GM21737 (cell line): ENCODE measurements at regions not wholly inside any gene's neighbourhood (a gene's known extent, or its start where the extent isn't known, plus 50 kb on each side); places are given as distances from the start of the nearest gene placed in this dataset.

ENCODE experiments used
- ATAC-seq: cut with Tn5 transposase; IDR thresholded peaks from one replicate; pipeline ENCODE4 v1.9.1; 2021; ENCODE audit warnings: mild to moderate bottlenecking, moderate library complexity; ENCODE audit not compliant: unreplicated experiment

DNA sequence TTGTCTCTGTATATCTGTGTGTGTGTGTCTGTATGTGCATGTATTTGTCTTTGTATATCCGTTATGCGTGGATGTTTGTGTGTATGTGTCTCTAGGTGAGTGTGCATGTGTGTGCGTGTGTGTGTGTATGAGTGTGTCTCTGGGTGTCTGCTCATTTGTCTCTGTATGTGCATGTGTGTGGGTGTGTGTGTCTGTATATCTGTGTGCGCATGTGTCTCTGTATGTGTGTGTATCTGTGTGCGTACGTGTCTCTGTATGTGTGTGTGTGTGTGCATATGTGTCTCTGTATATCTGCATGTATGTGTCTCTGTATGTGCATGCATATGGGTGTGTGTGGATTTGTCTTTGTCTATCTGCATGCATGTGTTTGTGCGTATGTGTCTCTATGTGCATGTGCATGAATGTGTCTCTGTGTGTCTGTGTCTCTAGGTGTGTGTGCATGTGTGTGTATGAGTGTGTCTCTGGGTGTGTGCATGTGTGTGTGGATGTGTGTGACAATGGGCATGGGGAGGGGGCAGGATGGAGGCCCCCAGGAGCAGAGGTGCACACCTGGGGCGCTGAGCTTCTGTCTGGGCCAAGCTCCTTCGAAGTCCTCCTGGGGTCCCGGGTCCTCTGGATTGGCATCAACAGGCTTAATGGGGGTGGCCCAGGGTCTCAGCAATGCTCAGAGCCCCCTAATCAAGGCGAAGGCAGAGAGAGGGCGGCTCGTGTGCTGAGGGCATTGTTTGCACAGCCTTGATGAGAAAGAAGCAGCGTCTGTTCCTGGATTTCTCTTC is 373.4 kb upstream of the IRX4 start:
- no peak for ATAC-seq

DNA sequence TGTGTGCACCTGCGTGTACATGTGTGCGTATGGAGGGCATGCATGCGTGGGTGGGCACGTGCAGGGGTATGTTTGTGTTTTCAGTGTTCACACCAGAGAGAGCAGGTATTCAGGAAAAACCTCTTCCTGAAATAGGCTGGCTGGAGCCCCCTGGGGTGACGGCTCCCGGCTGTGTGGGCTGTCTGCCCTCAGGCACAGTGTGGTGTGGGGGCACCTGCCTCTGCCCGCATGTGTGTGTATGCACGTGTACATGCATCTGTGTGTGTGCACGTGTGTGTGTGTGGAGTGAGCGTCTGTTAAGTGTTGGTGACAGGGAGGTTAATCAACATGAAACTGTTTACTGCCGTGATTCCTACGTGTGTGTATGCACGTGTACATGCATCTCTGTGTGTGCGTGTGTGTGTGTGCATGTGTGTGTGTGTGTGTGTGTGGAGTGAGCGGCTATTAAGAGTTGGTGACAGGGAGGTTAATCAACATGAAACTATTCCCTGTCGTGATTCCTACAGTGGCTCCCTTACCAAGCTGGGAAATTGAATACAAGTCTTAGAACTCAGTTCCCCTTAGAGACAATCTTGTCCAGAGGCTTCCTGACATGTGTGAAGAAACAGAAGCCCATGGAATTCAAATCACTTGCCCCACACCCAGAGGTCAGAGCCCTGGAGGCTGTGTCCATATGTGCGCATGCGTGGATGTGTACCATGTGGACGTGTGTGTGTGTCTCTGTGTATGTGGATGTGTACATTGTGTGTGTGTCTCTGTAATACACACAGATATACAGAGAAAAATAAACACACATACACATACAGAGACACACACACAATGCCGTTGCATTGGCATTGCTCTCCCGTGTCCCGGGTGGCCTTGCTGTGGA is 372.4 kb upstream of the IRX4 start:
- no peak for ATAC-seq

DNA sequence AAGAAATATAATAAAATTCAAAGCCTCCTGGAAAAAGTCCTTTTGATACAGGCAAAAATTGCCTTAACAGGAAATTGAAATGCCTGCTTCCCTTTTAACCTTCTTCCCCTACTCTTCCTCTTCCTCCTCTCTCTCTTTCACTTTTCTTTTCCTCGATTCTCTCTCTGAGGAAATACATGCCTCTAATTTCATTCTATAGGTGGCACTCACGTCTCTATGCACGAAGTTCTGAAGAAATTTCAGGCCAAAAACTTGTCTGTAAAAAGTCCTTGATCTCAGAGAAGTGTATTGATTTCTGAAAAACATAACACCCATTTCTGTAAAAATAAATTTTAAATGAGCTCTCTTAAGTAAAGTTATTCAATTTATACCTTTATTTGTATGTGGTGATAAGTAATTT is 371.7 kb upstream of the IRX4 start:
- no peak for ATAC-seq

DNA sequence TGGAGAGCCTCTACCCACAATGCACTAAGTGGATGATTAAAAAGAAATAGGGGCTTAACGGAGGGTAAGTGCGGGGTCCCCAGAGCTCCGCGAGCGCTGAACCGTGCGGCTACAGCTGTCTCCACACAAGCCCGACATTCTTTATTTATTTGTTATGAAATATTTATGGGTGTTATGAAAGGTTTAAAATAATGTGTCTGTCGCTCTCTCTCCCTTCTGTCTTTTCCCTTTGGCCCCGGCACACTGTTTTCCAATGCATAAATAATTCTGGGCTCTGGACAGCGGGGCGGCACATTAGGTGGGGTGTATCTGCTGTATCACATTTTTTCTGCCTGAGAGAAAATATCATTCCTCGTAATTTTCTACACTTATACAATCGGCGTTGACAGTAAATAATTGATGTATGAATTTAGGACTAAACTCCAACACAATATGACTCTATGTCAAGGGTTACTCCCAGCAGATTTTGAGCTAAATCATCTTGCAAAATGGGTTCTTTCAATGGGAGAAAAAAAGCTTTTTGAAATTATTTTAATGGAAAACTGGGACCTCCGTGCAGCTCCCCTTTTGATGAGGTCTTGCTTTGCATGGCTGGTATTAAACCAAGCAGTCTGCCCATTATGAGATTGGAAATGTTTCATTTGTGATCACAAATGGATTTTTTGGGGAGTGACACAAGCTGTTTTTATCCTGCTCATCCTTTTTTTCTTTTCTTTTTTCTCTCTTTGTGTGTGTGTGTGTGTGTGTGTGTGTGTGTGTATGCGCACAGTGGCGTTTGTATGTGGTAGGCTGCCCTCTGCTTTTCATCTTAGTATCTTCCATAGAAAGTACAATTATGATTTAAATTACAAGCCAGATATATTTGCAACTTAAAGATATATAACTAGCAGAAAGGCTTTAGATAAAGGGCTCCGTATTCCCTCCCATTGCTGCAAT is 370.6 kb upstream of the IRX4 start:
- no peak for ATAC-seq

DNA sequence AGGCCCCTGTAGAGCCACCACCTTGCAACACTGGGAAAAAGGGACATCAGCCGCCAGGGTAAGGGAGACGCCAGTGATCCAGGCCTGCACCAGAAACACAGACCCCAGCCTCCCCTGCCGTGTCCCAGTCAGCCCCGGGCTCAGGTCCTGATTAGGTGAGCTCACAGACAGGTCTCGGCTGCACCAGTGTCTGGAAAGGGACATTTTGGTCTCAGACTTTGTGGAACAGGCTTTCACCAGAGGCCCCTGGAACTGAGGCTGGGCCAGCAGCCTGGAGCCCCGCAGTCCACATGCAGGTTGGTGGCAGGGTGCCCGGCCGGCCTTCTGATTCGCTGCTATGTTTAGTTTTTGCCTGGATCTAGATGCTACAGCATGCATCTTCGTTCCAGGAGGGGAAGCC is 369.0 kb upstream of the IRX4 start:
- ATAC-seq = no peak

DNA sequence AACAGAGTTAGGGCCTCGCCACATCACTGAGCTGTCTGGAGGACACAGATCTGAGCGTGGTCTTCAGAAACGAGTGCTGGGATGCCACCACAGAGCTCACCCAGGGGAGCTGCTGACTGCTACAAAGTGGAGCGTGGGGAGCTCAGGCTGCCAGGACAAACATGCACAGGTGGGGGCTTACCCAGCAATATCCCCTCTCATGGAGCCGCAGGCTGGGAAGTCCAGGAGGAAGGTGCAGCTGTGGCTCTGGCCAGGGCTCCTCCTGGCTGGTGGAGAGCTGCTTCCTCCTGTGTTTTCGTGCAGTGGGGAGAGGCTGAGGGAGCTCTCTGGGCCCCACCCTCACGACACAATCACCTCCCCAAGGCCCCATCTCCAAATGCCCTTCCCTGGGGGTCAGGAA is 368.6 kb upstream of the IRX4 start:
- no peak for ATAC-seq

DNA sequence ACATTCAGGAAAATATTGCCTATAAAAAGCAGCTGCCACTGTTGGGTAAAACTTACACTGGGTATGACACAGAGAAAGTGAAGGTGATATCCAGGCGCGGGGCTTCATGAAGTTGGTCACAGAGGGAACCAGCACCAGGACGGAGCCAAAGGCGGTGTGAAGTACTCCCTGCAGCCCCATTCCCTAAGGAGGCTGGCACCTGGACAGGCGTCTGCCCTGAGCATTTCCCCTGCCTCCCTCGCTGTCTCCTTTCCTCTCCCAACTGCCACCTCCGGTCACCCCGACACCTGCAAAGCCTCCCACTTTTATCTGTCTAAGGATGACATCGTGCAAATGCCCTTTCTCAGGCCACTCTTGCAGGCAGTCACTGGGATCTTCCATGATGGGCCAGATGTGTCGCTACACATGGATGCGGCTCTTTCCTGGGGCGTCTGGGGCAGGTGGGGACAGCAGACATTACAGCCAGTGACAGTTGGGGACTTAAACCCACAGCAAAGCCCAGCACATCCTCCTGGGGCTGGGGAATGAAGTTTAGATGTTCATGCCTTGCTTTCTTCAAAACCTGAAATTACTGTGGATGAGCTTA is 367.7 kb upstream of the IRX4 start:
- no peak for ATAC-seq

DNA sequence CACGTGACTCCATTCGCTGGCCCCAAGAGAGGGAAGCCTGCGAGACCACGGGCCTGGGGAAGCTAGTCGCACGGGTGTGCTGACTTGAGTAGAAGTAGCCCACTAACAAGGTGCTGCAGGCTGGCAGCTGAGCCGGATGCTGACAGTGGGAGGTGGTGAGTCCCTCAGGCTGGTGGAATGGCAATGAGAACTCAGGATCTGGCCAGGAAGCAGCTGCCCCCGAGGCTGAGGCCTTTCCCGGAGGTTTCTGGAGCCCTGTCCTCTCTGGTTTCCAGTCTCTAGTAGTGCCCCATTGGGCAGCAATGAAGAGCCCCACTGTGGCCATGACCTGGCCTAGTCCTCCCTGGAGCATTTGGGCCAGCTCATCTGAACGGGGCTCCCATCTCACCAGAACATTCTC is 366.7 kb upstream of the IRX4 start:
- ATAC-seq = no peak

DNA sequence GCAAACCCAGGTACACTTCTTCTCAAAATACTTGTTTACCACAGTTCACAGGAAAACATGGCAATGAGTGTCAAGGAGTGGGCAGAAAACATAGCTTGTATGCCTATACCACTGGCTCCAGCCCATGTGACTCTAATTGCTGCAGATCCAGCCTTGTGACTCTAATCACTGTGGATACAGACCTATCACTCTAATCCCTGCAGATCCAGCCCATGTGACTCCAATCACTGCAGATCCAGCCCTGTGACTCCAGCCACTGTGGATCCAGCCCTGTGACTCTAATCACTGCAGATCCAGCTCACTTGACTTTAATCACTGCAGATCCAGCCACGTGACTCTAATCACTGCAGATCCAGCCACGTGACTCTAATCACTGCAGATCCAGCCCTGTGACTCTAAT is 366.3 kb upstream of the IRX4 start:
- no peak for ATAC-seq

DNA sequence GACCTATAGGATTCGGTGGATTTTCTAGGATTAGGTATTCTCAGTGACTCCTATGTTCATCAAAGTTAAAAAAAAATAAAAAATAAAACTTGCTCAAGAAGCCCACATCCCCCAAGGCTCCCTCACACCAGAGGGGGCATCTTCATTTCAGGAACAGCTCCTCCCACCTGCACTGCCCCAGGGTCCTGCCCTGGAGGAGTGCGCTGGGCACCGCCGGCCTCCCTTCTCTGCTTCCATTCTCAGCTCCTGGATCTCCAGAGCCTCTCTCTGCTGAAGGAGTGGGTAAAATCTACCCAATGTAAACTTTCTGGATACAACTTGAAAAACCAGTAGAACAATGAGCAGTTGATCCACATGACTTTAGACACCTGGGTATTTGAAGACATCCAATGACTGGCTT is 359.8 kb upstream of the IRX4 start:
- ATAC-seq = no peak

DNA sequence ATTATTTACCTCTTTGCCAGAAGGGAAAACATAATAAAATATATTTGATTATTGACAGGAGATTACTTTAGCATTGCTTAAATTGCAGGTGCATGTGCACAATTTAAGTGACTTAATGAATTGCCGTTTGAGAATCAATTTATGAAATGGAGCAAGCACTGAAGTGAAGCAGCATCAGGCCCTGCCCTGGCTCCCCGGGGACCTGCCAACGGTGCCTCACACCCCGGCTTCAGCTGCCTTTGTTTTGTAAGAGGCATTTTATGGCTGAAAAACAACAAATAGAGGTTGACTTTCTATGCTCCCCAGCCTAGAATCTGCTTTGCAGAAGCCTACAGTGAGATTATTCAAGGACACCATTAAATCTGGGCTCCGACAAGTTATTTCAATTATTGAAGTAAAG is 359.1 kb upstream of the IRX4 start:
- ATAC-seq = no peak

DNA sequence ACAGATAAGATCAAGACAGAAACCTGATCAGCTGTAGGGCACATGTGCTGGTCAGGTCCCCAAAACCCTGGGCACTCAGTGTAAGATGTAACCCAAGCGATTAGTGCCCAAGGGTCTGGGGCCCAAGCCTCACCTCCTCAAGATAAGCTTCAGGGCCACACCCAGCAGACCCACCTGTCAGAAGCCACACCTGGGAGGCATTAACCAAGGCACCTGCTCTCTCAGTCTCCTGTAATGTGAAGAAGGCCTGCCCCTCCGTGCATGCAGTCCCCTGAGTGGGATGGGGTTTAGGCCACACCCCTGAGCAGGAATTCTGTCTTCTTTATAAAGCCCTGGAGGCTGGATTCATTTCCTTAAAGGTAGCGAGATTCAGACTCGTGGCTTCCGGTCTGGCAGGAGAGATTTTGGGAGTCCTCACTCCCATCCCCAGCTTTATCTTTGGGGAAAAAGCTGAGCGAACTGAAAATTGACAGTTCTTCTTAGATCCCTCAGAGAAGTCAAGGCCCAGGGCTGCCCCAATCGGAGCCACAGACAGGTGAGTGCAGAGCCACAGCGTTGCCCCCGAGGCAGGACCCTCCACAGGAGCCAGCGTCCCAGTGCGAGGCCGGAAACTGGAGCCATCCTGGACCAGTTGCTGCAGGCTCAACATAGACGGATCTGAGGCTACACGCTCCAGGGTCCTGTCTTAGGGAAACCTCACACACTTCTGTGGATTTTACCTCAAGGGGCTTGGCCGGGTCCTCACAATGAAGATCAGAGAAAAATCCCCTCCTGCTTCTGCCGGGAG is 357.6 kb upstream of the IRX4 start:
- ATAC-seq = no peak

DNA sequence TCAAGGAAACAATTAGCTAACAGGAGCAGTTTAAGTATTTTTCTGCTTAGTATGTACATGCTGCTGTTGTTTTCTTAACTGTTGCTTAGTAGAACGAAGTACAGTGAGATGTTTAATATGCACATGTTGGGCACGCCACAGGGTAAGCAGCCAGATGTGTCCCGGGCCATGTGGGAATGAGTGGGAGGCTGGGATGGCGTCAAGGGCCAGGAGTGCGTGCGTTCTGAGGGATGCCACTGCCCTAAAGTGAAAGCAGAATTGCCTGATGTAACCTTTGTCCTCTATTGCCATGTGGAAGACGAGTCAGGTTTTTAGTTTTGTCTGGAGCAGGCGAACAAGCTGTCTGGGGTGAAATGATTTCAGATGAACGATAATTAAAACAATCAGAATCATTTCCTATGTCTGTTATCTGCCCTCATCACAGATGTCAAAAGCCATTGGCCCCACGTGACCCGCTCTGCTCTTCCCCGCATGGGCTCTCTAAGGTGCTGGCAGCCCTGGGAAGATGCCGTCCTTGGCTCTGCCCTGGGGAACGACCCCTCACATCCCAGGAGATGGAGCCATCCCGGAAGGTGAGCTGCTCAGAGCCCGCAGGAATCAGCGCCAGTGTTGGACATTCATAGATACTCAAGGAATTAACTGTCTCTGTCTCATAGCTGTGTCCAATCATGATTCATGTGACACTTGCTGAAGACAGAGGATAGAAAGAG is 356.6 kb upstream of the IRX4 start:
- ATAC-seq = no peak

DNA sequence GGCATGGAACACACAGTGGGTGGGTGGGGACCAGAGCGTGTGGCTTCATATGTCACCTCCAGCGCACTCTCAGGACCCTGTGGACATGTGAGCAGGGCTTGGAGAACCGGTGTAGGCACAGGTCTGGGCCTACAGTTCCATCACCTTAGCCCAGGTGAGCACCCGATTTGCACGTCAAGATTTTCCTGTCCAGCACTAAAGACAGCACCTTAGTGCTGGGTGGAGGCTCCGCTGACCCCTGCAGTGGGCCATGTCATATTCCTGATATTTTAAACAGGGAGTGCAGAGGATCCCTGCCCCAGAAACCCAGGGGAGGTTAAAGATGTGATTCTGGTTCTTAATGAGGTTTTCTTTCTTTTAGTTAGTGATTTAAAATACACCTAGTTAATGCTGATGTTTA is 356.0 kb upstream of the IRX4 start:
- no peak for ATAC-seq

DNA sequence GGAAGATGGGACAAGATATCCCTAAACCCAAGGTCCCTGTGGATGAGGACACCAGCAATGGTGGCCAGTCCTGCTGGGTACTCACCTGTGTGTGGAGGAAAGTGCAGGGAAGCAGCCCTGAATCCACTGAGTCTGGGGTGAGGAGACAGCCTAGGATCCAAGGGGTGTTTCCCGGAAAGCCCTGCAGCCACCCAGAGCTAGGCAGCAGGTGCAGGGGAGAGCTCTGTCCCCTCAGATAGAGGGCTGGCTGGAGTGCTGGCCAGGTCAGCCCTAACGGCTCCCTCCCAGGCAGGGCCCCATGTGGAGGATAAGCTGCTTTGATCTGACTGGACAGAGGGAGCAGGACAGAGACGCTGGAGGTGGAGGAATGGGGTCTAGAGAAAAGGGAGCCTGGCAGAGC is 344.7 kb upstream of the IRX4 start:
- ATAC-seq = no peak

DNA sequence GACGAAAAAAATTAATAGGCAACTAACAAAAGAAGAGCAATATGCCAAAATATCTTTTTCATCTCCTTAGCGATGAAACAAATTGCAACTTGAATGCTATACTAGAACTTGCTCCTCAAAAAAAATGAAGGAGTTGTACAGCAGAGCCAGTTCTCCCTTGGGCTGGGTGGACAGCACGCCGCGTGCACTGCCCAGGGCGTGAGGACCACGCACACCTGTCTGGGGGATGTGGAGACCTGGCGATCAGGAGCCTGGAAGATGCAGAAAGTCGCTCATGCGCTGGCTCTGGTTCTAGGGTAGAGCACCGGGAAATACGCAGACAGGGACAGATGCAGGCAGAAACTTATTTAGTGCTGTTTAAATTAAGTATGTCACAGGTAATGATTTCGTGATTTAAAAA is 342.0 kb upstream of the IRX4 start:
- no peak for ATAC-seq

DNA sequence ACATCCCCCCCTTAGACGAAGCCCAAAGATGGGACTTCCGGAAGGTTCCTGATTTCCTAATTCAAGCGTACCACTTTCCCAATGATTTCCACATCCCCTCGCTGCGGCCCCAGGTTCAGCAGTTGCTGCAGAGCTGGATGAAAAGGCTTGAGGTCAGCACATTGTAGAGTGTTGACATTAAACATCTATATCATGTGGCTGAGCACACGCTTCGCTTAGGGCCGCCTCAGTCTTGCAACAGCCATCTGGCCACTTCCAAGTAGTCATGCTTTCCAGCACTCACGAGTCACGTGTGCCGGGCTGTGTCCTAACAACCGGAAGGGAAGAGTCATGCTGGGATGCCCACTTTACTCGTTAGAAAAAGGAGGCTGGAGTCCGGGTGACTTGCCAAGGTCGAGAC is 340.6 kb upstream of the IRX4 start:
- ATAC-seq = no peak

DNA sequence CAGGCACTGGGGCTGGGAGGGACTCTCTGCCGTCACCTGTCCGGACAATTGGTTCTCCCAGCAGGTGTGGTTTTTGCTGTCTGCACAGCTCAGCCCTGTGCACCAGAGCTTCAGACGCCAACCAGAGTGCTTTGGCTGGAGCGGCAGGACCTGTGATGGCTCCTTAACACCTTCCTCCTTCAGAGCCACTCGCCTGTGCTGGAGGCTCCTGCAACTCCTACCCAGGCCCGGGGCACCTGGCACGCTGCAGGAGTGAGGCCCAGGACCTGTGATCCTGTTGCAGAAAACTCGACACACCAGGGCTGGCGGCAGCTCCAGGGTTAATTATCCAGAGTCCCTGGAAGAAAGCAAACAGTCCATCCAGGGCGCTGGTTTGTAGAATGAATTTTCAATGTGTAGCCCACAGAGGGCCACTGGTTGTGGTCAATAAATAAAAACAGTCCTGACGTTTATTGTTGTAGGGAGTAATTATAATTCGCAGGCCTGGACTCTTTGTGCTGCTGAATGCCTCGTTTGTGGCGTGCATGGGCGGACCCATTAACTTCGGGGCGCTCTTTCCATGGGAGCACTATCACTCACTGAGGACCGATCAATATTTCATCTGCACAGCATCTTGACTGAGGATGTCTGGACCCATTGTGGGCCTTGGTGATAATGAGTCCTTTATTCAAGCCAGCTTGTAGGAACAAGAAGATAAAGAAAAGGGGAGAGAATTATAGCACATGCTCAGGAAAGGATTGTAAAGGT is 339.7 kb upstream of the IRX4 start:
- ATAC-seq = no peak

DNA sequence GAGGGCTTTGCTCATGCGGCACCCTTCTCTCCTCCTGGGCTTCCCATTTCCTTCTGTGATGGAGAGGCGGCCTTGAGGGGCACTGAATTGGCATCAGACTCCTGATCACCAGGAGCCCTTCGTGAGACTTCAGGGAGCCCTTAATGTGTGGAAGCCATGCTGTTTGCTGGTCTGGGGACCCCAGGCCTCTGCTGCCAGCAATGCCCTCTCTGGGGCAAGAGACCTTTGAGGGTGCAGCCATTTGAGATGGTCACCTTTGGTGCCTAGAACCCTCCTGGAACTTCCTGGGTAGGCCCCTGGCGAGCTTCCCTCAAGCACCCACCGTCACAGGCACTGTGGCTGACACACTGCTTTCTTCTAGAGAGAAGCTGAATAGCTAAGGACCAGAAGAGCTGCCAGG is 338.7 kb upstream of the IRX4 start:
- no peak for ATAC-seq
